PC-3 (cell line): ENCODE measurements at regions not wholly inside any gene's neighbourhood (a gene's known extent, or its start where the extent isn't known, plus 50 kb on each side); places are given as distances from the start of the nearest gene placed in this dataset.

Experiments
- ATAC-seq: fragments of 200-7000 bp; cut with Tn5 transposase; 2 replicates; pipeline ENCODE4 v1.9.1; 2020; ENCODE audit warnings: mild to moderate bottlenecking, moderate library complexity
- BruUV-seq: library from RNA; stranded (reverse); fragments of 400-500 nt; replicated peaks from 2 replicates; lab custom pipeline; 2021; lab: Mats Ljungman, UMichigan
- CTCF ChIA-PET: fragments of 300-600 bp; sonication (Branson Sonifier 250); formaldehyde crosslinking; loops from one replicate; lab custom pipeline; 2022; ENCODE audit warnings: antibody characterized with exemption; lab: Charles Lee
- POLR2A ChIA-PET: fragments of 300-600 bp; sonication (Branson Sonifier 250); formaldehyde crosslinking; loops from one replicate; lab custom pipeline; 2022; ENCODE audit warnings: antibody characterized with exemption; ENCODE audit not compliant: unreplicated experiment; lab: Charles Lee
- DNase-seq: peaks from one replicate; pipeline ENCODE4 v3.0.0-alpha.2; 2015
- H2AFZ ChIP-seq: fragments of 300-600 bp; sonication (generic); 2 replicates; pipeline ENCODE4 v1.6.0; 2016; ENCODE audit warnings: antibody characterized with exemption, low read length
- H3F3A ChIP-seq: fragments of 300-600 bp; sonication (generic); one replicate; pipeline ENCODE4 v1.6.0; 2017; ENCODE audit warnings: antibody characterized with exemption, low read length, control low read depth, mild to moderate bottlenecking; ENCODE audit not compliant: unreplicated experiment
- H3K27ac ChIP-seq: fragments of 300-600 bp; sonication (generic); 2 replicates; pipeline ENCODE4 v1.5.1; 2016; ENCODE audit warnings: mild to moderate bottlenecking, low read length
- H3K27me3 ChIP-seq: fragments of 300-600 bp; sonication (generic); 2 replicates; pipeline ENCODE4 v1.6.1; 2016; ENCODE audit warnings: low read length, mixed read lengths
- H3K36me3 ChIP-seq: fragments of 300-600 bp; sonication (generic); 2 replicates; pipeline ENCODE4 v1.6.1; 2016; ENCODE audit warnings: low read depth, mixed run types, low read length, mixed read lengths
- H3K4me1 ChIP-seq: fragments of 300-600 bp; sonication (generic); 2 replicates; pipeline ENCODE4 v1.5.1; 2016; ENCODE audit warnings: low read length; ENCODE audit not compliant: insufficient read depth
- H3K4me2 ChIP-seq: fragments of 300-600 bp; sonication (generic); 2 replicates; pipeline ENCODE4 v1.6.0; 2016; ENCODE audit warnings: low read length
- H3K4me3 ChIP-seq: fragments of 300-600 bp; sonication (generic); 2 replicates; pipeline ENCODE4 v1.5.1; 2016; ENCODE audit warnings: mild to moderate bottlenecking, low read length, mixed read lengths
- H3K79me2 ChIP-seq: fragments of 300-600 bp; sonication (generic); 2 replicates; pipeline ENCODE4 v1.6.1; 2017; ENCODE audit warnings: low read length, mixed read lengths
- H3K9ac ChIP-seq: fragments of 300-600 bp; sonication (generic); 2 replicates; pipeline ENCODE4 v1.6.0; 2016; ENCODE audit warnings: mild to moderate bottlenecking, low read length
- H3K9me2 ChIP-seq: fragments of 300-600 bp; sonication (generic); replicated peaks from 2 replicates; pipeline ENCODE4 v1.6.1; 2016; ENCODE audit warnings: mixed run types, low read length, mixed read lengths
- H3K9me3 ChIP-seq: fragments of 300-600 bp; sonication (generic); 2 replicates; pipeline ENCODE4 v1.6.1; 2016; ENCODE audit warnings: low read length, mixed read lengths
- H4K20me1 ChIP-seq: fragments of 300-600 bp; sonication (generic); 2 replicates; pipeline ENCODE4 v1.6.1; 2016; ENCODE audit warnings: low read length, mixed read lengths
- CTCF ChIP-seq: fragments of 300-600 bp; sonication (generic); conservative IDR thresholded peaks from 2 replicates; pipeline ENCODE4 v1.5.1; 2017; ENCODE audit warnings: antibody characterized with exemption, low read depth, mild to moderate bottlenecking, low read length
- EZH2 ChIP-seq: fragments of 300-600 bp; sonication (generic); IDR thresholded peaks from one replicate; pipeline ENCODE4 v1.6.1; 2017; ENCODE audit warnings: antibody characterized with exemption, mild to moderate bottlenecking, low read length; ENCODE audit not compliant: unreplicated experiment
- EZH2phosphoT487 ChIP-seq: fragments of 300-600 bp; sonication (generic); IDR thresholded peaks from 2 replicates; pipeline ENCODE4 v1.6.1; 2018; ENCODE audit warnings: mild to moderate bottlenecking, antibody characterized with exemption, low read length, borderline replicate concordance
- intact Hi-C: fragments of 100-400 bp; cut with micrococcal nuclease; formaldehyde crosslinking; loops from 2 replicates; pipeline ENCODE4 v1.9.0; 2023

DNA sequence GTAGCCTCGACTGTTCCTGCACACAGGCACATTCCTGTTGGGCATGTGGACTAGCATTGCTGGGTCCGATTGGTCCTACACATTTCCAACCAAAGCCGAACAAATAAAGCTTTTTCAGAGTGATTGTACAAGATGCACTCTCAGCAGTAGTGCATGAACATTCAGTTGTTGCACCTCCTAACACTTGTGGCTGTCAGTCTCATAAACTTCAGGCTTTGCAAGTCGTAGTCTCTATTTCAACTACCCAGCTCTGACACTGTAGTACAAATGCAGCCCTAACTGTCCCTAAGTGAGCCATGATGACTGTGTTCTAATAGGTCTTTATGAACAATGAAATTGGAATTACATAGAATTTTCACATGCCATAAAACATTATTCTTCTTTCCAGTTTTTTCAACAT lies 281.7 kb upstream of the ATP10A start:
- Histone ChIP-seq H2AFZ (no peak overlapping the region), H3K27ac (no peak overlapping the region), H4K20me1 (no peaks in the 10 kb centered on the region), H3K9me3 (no peaks in the 10 kb centered on the region), H3K9me2 (no peaks in the 10 kb centered on the region), H3K4me3 (no peak overlapping the region), H3K79me2 (no peaks in the 10 kb centered on the region), H3K27me3 (peaks cover 38% of the 10 kb centered on the region), H3F3A (no peaks in the 10 kb centered on the region), H3K4me1 (no peaks in the 10 kb centered on the region), H3K9ac (no peak overlapping the region), H3K36me3 (no peaks in the 10 kb centered on the region), H3K4me2 (no peak overlapping the region)
- intact Hi-C loops: no loop called here
- no TSS peak for BruUV-seq
- CTCF ChIA-PET: no interaction called here
- DNase-seq: no peak
- POLR2A ChIA-PET: no interaction called here
- TF ChIP-seq EZH2phosphoT487: no peak
- no peak for TF ChIP-seq CTCF
- TF ChIP-seq EZH2: no peak
- ATAC-seq: no peak

- Histone ChIP-seq H4K20me1 (no peaks in the 10 kb centered on the region), H3K4me2 (no peak overlapping the region), H3K27me3 (peaks cover 43% of the 10 kb centered on the region), H3K4me3 (no peak overlapping the region), H2AFZ (no peak overlapping the region), H3K9ac (no peak overlapping the region), H3K9me2 (no peaks in the 10 kb centered on the region), H3K27ac (no peak overlapping the region), H3F3A (no peaks in the 10 kb centered on the region), H3K9me3 (no peaks in the 10 kb centered on the region), H3K4me1 (no peaks in the 10 kb centered on the region), H3K79me2 (no peaks in the 10 kb centered on the region), H3K36me3 (no peaks in the 10 kb centered on the region)
- intact Hi-C loops: no loop called here
- no TSS peak for BruUV-seq
- TF ChIP-seq CTCF (no peak), EZH2 (no peak), EZH2phosphoT487 (no peak)
- CTCF ChIA-PET: no interaction called here
- POLR2A ChIA-PET: no interaction called here
- ATAC-seq (no peak), DNase-seq (no peak)
Observed at GRCh38 chr15:26143221-26143620, 280.1 kb upstream of the ATP10A start.

DNA sequence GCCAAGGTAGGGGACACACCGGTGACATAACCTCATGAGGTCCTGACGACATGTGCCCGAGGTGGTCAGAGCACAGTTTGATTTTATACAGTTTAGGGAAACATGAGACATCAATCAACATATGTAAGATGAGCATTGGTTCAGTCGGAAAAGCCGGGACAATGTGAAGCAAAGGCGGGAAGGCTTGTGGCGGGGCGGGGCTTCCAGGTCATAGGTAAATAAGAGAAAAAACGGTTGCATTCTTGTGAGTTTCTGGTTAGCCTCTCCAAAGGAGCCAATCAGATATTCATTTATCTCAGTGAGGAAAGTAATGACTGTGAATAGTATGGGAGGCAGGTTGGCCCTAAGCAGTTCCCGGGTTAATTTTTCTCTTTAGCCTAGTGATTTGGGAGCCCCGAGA lies 271.7 kb upstream of the ATP10A start:
- BruUV-seq: no TSS peak

More for the DNA sequence above, 271.7 kb upstream of the ATP10A start:
- Histone ChIP-seq H3F3A (no peaks in the 10 kb centered on the region), H3K36me3 (no peaks in the 10 kb centered on the region), H4K20me1 (no peaks in the 10 kb centered on the region), H3K4me2 (no peak overlapping the region), H3K4me1 (no peaks in the 10 kb centered on the region), H3K79me2 (no peaks in the 10 kb centered on the region), H3K4me3 (no peak overlapping the region), H3K27ac (no peak overlapping the region), H3K9me3 (0 out of 2 replicates have a peak, but pooled peaks cover 4% of the 10 kb centered on the region), H3K9me2 (no peaks in the 10 kb centered on the region), H3K9ac (no peak overlapping the region), H3K27me3 (peaks cover 26% of the 10 kb centered on the region), H2AFZ (no peak overlapping the region)
- ChIA-PET CTCF (no interaction called here), POLR2A (no interaction called here)
- ATAC-seq (no peak), DNase-seq (no peak)
- TF ChIP-seq EZH2 (no peak), CTCF (no peak), EZH2phosphoT487 (no peak)
- intact Hi-C loops: no loop called here
